ENCODE measurements at regions not wholly inside any gene's neighbourhood (a gene's known extent, or its start where the extent isn't known, plus 50 kb on each side); places are given as distances from the start of the nearest gene placed in this dataset.

DNA sequence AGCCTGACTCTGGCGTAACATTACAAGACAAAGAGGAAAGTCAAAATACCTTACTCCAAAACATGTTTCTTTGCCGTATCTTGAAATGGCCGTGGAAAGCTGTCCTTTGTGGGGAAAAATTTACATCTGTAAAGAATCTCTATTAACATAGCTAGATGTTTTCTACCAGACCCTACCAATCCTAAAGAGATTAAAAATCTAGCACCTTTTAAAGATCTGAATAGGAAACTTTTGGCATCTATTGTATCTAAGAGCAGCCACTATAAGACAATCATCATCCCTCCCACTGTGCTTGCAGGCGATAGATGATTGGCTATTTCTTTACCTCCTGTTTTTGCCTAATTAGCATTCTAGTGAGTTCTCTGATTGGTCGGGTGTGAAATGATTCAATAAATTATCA, 82.5 kb upstream of the SNCAIP start:
- H3K4me3 ChIP-seq (ENCODE audit: control insufficient read depth, low read depth, low read length) = no peak overlapping the region
- DNase-seq (ENCODE audit: low read depth) = no peak
- TF ChIP-seq, protein P1, sequence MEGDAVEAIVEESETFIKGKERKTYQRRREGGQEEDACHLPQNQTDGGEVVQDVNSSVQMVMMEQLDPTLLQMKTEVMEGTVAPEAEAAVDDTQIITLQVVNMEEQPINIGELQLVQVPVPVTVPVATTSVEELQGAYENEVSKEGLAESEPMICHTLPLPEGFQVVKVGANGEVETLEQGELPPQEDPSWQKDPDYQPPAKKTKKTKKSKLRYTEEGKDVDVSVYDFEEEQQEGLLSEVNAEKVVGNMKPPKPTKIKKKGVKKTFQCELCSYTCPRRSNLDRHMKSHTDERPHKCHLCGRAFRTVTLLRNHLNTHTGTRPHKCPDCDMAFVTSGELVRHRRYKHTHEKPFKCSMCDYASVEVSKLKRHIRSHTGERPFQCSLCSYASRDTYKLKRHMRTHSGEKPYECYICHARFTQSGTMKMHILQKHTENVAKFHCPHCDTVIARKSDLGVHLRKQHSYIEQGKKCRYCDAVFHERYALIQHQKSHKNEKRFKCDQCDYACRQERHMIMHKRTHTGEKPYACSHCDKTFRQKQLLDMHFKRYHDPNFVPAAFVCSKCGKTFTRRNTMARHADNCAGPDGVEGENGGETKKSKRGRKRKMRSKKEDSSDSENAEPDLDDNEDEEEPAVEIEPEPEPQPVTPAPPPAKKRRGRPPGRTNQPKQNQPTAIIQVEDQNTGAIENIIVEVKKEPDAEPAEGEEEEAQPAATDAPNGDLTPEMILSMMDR (conservative IDR thresholded peaks at IDR 0.05; ENCODE audit: control insufficient read depth, insufficient read depth, low read depth, low read length) = no peak

DNA sequence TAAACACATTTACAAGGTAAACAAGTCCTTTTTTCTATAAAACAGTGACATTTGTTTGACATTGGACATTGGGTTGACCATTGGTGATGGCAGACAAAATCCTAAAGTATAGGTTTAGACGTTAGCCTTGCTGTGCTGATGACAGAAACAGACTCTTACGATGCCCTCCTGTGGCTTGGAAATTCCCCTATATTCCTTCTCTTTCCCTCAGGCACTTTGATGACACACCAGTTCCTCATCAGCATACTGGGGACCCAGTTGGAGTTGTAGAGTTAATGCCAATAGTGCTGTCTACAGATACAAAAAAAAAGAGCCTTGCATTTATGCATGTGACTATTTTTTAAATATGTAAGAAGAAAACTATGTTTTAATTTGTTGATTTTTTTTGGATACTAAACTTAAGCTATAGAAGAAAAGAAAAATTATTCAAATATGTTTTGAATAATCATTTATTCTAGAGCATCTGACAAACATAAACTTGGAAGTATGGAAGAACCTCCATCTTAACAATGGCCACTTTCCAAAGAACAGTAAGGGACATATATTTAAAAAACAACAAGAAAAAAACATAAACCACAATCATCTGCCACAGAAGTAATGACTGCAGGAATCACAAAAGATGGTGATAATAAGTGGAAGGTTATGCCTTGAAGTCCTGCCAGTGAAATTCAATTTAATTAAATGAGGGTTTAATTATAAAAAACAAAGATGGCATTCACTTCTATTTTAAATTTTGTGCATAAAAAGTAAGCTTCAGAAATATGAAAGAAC, 75.6 kb upstream of the SNCAIP start:
- H3K4me3 ChIP-seq (ENCODE audit: control insufficient read depth, low read depth, low read length) = no peak overlapping the region
- DNase-seq (ENCODE audit: low read depth) = no peak
- TF ChIP-seq, protein P1 (conservative IDR thresholded peaks at IDR 0.05; ENCODE audit: control insufficient read depth, insufficient read depth, low read depth, low read length) = no peak

DNA sequence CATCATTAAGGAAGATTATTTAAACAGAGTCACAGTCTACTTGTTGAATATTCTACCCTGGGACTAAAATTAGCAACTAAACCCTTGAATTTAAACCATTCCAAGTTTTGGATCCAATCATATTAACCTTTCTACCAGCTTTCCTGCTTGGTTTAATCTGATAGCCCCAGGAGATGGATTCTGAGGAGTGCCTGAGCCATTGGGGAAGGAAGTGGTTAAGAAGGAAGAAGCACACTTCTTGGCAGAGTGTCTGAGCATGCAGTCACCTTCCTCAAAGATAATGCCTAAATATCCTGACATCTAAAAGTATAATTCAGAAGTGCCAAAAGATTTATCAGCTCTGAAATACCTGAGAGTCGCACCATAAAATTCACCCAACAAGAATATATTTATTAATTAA, 74.1 kb upstream of the SNCAIP start:
- TF ChIP-seq, protein P1 (conservative IDR thresholded peaks at IDR 0.05; ENCODE audit: control insufficient read depth, insufficient read depth, low read depth, low read length) = no peak
- H3K4me3 ChIP-seq (ENCODE audit: control insufficient read depth, low read depth, low read length) = no peak overlapping the region

DNA sequence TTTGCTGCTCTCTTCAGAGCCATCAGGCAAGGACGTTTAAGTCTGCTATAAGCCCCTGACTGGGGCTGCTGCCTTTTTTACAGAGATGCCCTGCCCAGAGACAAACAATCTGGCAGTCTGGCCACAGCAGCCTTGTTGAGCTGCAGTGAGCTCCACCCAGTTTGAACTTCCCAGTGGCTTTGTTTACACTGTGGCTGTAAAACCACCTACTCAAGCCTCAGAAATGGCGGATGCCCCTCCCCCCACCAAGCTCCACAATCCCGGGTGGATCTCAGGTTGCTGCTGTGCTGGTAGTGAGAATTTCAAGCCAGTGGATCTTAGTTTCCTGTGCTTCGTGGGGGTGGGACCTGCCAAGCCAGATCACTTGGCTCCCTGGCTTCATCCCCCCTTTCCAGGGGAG, 59.7 kb upstream of the SNCAIP start:
- no peak for DNase-seq (ENCODE audit: low read depth)
- H3K4me3 ChIP-seq (ENCODE audit: control insufficient read depth, low read depth, low read length) = no peak overlapping the region
- TF ChIP-seq, protein P1 (conservative IDR thresholded peaks at IDR 0.05; ENCODE audit: control insufficient read depth, insufficient read depth, low read depth, low read length) = no peak

More for the DNA sequence above, 74.1 kb upstream of the SNCAIP start:
- DNase-seq (ENCODE audit: low read depth) = no peak

DNA sequence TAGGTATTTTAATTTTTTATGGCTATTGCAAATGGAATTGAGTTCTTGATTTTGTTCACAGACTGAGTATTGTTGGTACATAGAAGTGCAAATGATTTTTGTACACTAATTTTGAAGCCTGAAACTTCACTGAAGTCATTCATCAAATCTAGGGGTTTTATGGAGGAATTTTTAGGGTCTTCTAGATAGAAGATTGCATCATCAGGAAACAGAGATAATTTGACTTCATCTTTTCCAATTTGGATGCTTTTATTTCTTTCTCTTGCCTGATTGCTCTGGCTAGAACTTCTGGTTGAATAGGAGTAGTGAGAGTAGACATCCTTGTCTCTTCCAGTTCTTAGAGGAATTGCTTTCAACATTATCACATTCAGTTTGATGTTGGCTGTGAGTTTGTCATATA, 58.2 kb upstream of the SNCAIP start:
- DNase-seq (ENCODE audit: low read depth) = no peak
- H3K4me3 ChIP-seq (ENCODE audit: control insufficient read depth, low read depth, low read length) = no peak overlapping the region
- TF ChIP-seq, protein P1 (conservative IDR thresholded peaks at IDR 0.05; ENCODE audit: control insufficient read depth, insufficient read depth, low read depth, low read length) = no peak

DNA sequence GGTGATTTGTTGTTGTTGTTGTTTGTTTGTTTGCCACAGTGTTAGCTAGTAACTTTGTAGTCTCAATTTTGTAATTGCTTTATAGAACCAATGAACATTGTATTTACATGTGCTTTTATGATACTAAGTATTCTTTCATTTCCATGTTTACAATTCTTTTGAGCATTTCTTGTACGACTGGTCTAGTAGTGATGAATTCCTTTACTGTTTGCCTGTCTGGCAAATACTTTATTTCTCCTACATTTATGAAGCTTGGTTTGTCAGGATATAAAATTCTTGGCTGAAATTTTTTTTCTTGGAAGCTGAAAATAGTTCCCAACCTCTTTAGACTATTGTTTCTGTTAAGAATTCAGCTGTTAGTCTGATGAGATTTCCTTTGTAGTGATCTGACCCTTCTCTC, 55.6 kb upstream of the SNCAIP start:
- DNase-seq (ENCODE audit: low read depth) = no peak
- H3K4me3 ChIP-seq (ENCODE audit: control insufficient read depth, low read depth, low read length) = no peak overlapping the region
- TF ChIP-seq, protein P1 (conservative IDR thresholded peaks at IDR 0.05; ENCODE audit: control insufficient read depth, insufficient read depth, low read depth, low read length) = no peak
